ENCODE measurements at regions not wholly inside any gene's neighbourhood (a gene's known extent, or its start where the extent isn't known, plus 50 kb on each side); places are given as distances from the start of the nearest gene placed in this dataset.

DNA sequence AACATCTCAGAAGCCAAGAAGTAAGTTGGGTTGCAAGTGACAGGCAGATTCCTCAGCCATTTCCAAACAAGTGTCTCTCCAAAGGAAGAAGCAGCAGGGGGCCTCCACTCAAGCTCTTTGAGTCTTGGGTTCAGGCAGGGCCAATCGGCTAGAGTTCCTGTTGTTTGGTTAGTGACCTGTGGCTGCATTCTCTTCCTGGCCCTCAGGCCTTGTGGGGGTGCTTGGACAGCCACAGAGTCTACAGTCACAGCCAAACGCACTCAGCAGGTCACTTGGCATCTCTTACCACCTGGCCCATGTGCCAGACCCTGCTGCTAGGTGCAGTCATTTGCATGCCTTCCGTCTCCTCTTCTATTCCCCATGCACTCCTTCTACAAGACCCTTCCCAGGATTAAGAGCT, 353.9 kb downstream of the GRIN2B start:
- TF ChIP-seq, protein P1, sequence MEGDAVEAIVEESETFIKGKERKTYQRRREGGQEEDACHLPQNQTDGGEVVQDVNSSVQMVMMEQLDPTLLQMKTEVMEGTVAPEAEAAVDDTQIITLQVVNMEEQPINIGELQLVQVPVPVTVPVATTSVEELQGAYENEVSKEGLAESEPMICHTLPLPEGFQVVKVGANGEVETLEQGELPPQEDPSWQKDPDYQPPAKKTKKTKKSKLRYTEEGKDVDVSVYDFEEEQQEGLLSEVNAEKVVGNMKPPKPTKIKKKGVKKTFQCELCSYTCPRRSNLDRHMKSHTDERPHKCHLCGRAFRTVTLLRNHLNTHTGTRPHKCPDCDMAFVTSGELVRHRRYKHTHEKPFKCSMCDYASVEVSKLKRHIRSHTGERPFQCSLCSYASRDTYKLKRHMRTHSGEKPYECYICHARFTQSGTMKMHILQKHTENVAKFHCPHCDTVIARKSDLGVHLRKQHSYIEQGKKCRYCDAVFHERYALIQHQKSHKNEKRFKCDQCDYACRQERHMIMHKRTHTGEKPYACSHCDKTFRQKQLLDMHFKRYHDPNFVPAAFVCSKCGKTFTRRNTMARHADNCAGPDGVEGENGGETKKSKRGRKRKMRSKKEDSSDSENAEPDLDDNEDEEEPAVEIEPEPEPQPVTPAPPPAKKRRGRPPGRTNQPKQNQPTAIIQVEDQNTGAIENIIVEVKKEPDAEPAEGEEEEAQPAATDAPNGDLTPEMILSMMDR (IDR thresholded peaks at IDR 0.05; ENCODE audit: control insufficient read depth, extremely low read depth, insufficient read depth), result no peak
- DNase-seq (ENCODE audit: low read depth), result no peak
- no peak overlapping the region for H3K4me3 ChIP-seq (ENCODE audit: low read depth, low read length)

DNA sequence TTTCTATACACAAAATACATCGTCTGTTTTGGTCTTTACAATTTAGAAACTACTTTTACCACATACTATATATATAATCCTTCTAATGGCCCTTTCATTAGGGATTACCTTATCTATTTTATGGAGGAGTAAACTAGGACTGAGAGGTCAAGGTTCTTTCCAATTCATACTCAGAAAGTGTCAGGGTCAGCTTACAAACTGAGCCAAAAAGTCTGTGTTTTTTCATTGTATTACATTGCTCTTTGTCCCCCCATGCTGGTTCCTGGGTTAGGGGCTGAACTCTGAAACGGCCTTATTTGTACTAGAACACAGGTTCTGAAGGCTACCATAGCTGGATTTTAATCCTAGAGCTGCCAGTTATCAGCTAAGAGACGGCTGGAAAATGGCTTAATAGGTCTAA, 368.1 kb downstream of the GRIN2B start:
- no peak overlapping the region for H3K4me3 ChIP-seq (ENCODE audit: low read depth, low read length)
- TF ChIP-seq, protein P1 (IDR thresholded peaks at IDR 0.05; ENCODE audit: control insufficient read depth, extremely low read depth, insufficient read depth), result no peak

DNA sequence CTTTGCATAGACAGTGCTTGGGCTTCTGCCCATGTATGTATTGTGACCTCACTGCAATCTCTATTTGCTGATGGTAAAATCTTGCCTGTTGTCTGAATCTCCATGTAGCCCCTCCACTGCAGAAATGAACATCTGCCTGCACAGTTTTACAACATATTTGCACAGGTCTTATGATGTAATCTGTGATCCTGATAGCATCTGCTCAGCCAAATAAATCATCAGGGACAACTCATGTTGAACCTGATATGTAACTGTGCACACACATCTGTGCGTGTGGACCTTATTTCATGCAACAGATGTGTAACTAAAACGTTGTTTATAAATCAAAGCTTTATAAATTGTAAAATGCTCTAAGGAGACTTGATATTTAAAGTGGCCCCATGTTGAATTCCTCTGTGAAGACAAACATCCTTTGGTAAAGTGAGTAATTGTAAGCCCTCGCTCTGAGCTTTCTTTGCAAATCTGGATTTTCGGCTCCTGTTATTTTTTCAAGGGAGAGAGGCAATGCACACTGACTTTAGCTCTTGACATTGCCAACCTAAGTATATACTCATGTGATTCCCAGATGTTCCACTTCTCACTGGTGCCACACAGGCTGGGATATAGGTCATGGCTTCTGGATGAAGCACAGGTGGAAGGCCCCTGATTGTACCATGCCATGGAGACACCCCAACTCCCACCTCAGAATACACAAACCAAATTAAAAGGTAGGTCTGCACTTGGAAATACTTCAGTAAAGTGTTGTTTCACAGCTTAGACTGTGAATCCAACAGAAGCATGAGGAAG, 371.3 kb downstream of the GRIN2B start:
- H3K4me3 ChIP-seq (ENCODE audit: low read depth, low read length), result no peak overlapping the region
- peak; percentile 3 for DNase-seq (ENCODE audit: low read depth)
- TF ChIP-seq, protein P1 (IDR thresholded peaks at IDR 0.05; ENCODE audit: control insufficient read depth, extremely low read depth, insufficient read depth), result no peak

More for the DNA sequence above, 368.1 kb downstream of the GRIN2B start:
- DNase-seq (ENCODE audit: low read depth), result no peak

DNA sequence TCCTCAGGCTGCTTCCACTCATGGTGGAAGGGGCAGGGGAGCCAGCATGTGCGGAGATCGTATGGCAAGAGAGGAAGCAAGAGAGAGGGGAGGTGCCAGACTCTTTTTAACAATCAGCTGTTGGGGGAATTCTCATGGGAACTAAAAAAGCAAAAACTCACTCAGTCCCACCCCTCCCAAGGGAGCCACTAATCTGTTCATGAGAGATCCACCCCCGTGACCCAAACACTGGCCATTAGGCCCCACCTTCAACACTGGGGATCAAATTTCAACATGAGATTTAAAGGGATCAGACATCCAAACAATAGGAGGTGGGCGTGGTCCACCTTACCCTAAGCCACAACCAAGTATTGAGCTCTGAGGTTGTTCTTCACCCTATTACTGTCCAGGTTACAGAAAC, 375.1 kb downstream of the GRIN2B start:
- H3K4me3 ChIP-seq (ENCODE audit: low read depth, low read length), result no peak overlapping the region
- TF ChIP-seq, protein P1 (IDR thresholded peaks at IDR 0.05; ENCODE audit: control insufficient read depth, extremely low read depth, insufficient read depth), result no peak
- no peak for DNase-seq (ENCODE audit: low read depth)

DNA sequence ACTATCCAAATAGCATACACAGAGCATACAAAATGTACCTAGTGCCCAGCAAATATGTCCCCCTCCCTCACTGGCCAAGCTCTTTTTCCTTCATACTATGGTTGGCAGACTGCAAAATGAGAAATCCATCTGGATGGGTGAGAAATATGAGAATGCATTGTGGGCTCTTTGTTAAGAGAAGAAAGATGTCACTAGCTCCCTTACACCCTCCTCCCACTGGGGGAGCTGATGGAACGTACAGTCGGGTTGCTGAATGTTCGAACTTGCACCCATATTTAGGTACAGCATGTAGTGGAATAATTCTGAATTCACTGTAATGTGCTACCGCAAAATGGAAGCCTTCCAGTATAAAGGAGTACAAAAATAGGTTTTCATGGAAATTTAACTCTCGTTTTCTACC, 377.4 kb downstream of the GRIN2B start:
- TF ChIP-seq, protein P1 (IDR thresholded peaks at IDR 0.05; ENCODE audit: control insufficient read depth, extremely low read depth, insufficient read depth), result no peak
- no peak overlapping the region for H3K4me3 ChIP-seq (ENCODE audit: low read depth, low read length)
- DNase-seq (ENCODE audit: low read depth), result no peak

DNA sequence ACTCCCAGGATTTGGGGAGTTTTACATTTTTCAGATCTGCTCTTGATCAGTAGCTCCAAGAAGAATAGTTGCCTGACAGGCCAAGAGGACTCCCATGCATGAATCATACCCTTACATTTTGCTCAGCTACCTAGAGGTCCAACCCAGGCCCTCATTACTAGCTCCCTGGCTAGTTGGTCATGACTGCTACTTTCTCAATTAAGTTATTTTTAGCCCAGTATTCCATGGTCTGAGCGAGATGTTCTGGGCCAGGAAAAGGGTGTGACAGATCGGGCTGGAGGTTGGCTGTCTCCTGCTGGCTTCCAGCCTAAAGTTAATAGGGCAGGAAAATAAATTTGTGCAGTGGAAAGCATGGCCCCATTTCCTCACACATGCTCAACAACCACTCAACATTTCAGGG, 379.2 kb downstream of the GRIN2B start:
- TF ChIP-seq, protein P1 (IDR thresholded peaks at IDR 0.05; ENCODE audit: control insufficient read depth, extremely low read depth, insufficient read depth), result no peak
- H3K4me3 ChIP-seq (ENCODE audit: low read depth, low read length), result no peak overlapping the region
- DNase-seq (ENCODE audit: low read depth), result no peak

DNA sequence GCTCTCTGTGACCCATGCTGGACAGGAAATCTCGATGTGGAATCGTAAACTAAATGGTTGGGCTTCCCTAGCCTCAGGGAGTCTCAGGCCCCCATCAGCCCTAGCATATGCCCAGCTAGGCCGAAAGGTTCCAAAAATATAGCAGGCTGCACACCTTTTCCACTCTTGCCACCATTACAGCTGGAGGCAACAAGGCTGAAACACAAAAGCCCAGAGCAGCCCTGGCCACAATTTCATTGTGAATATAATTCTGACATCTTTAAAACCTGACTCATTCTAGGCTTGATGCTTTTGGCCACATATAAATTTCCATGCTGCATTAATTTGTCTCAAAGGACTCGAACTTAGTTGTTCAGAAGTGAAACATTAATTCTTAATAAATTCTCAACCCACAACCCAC, 382.2 kb downstream of the GRIN2B start:
- TF ChIP-seq, protein P1 (IDR thresholded peaks at IDR 0.05; ENCODE audit: control insufficient read depth, extremely low read depth, insufficient read depth), result no peak
- H3K4me3 ChIP-seq (ENCODE audit: low read depth, low read length), result no peak overlapping the region
- DNase-seq (ENCODE audit: low read depth), result no peak

Measured in LNCaP clone FGC (cell line).